HG03025 (cell line): ENCODE measurements at regions not wholly inside any gene's neighbourhood (a gene's known extent, or its start where the extent isn't known, plus 50 kb on each side); places are given as distances from the start of the nearest gene placed in this dataset.

Experiments used
- ATAC-seq: cut with Tn5 transposase; IDR thresholded peaks from one replicate; pipeline ENCODE4 v1.9.1; 2021; ENCODE audit warnings: mild to moderate bottlenecking, moderate library complexity; ENCODE audit not compliant: unreplicated experiment, low FRiP score

- ATAC-seq, result no peak
Observed at GRCh38 chr3:72418856-72419255, 429.4 kb downstream of the SHQ1 start.

- ATAC-seq, result no peak
Observed at GRCh38 chr3:72418244-72418643, 430.0 kb downstream of the SHQ1 start.

GRCh38 chr3:72414481-72415016 is 433.7 kb downstream of the SHQ1 start:
- no peak for ATAC-seq

GRCh38 chr3:72413228-72413627 is 435.0 kb downstream of the SHQ1 start:
- no peak for ATAC-seq

GRCh38 chr3:72412340-72412956 is 435.8 kb downstream of the SHQ1 start:
- no peak for ATAC-seq

GRCh38 chr3:72411843-72412242 is 436.4 kb downstream of the SHQ1 start:
- no peak for ATAC-seq

GRCh38 chr3:72411126-72411525 is 437.1 kb downstream of the SHQ1 start:
- ATAC-seq, result no peak

- ATAC-seq, result no peak
Observed at GRCh38 chr3:72408983-72409779, 439.1 kb downstream of the SHQ1 start.

GRCh38 chr3:72407766-72408165 is 440.5 kb downstream of the SHQ1 start:
- no peak for ATAC-seq

- no peak for ATAC-seq
Observed at GRCh38 chr3:72405943-72406566, 442.2 kb downstream of the SHQ1 start.

GRCh38 chr3:72401005-72401545 is 447.2 kb downstream of the SHQ1 start:
- ATAC-seq, result no peak

- no peak for ATAC-seq
Observed at GRCh38 chr3:72398781-72399180, 449.5 kb downstream of the SHQ1 start.

GRCh38 chr3:72397586-72397985 is 450.7 kb downstream of the SHQ1 start:
- ATAC-seq, result no peak

- ATAC-seq, result no peak
Observed at GRCh38 chr3:72396899-72397298, 451.3 kb downstream of the SHQ1 start.

- ATAC-seq, result no peak
Observed at GRCh38 chr3:72395776-72396311, 452.4 kb downstream of the SHQ1 start.

- no peak for ATAC-seq
Observed at GRCh38 chr3:72393455-72393854, 454.8 kb downstream of the SHQ1 start.

- no peak for ATAC-seq
Observed at GRCh38 chr3:72391659-72392058, 456.6 kb downstream of the SHQ1 start.

GRCh38 chr3:72390841-72391240 is 457.4 kb downstream of the SHQ1 start:
- ATAC-seq, result no peak

- ATAC-seq, result no peak
Observed at GRCh38 chr3:72388644-72389043, 459.6 kb downstream of the SHQ1 start.

GRCh38 chr3:72388117-72388516 is 460.1 kb downstream of the SHQ1 start:
- no peak for ATAC-seq
